Ascending aorta (tissue), 2 donors: ENCODE measurements at regions not wholly inside any gene's neighbourhood (a gene's known extent, or its start where the extent isn't known, plus 50 kb on each side); places are given as distances from the start of the nearest gene placed in this dataset.

ENCODE experiments used
- DNase-seq, 2 donors: peaks; one replicate each; pipeline ENCODE4 v3.0.0-alpha.2; 2019; ENCODE audit warnings: low spot score in 2 of 2
- H3K27ac ChIP-seq, 2 donors: fragments of 200-600 bp; sonication (generic); one replicate each; pipeline ENCODE4 v1.5.1; 2016 to 2017; ENCODE audit warnings: mild to moderate bottlenecking in 1 of 2
- H3K27me3 ChIP-seq: fragments of 200-600 bp; sonication (generic); one replicate; pipeline ENCODE4 v1.5.1; 2017
- H3K36me3 ChIP-seq, 2 donors: fragments of 200-600 bp; sonication (generic); one replicate each; pipeline ENCODE4 v1.5.1; 2016
- H3K4me1 ChIP-seq, 2 donors: fragments of 200-600 bp; sonication (generic); one replicate each; pipeline ENCODE4 v1.5.1; 2016 to 2017; ENCODE audit warnings: mild to moderate bottlenecking in 1 of 2
- H3K4me3 ChIP-seq, 2 donors: fragments of 200-600 bp; sonication (generic); one replicate each; pipeline ENCODE4 v1.5.1; 2016 to 2017; ENCODE audit warnings: mild to moderate bottlenecking in 1 of 2
- H3K9me3 ChIP-seq, 2 donors: fragments of 200-600 bp; sonication (generic); one replicate each; pipeline ENCODE4 v1.5.1; 2016
- CTCF ChIP-seq, 3 experiments: fragments of 200-600 bp in 2 of 3; fragments of 450-650 bp in 1 of 3; sonication (generic) in 2 of 3; IDR thresholded peaks; one replicate each; pipeline ENCODE4 v1.5.1; 2016 to 2019; ENCODE audit warnings: antibody characterized with exemption in 3 of 3, mild to moderate bottlenecking in 1 of 3, moderate library complexity in 1 of 3
- intact Hi-C: fragments of 100-400 bp; cut with DNase I; formaldehyde crosslinking; loops from one replicate; pipeline ENCODE4 v1.15.1; 2023

- intact Hi-C loops = no loop called here
- no peaks in the 10 kb centered on the region for H3K9me3 ChIP-seq
- DNase-seq = no peak
- H3K36me3 ChIP-seq = no peaks in the 10 kb centered on the region
- no peak for TF ChIP-seq CTCF (IDR thresholded peaks at IDR 0.05)
- H3K4me3 ChIP-seq = no peak overlapping the region
- no peak overlapping the region for H3K27ac ChIP-seq
- H3K27me3 ChIP-seq = no peaks in the 10 kb centered on the region
- no peaks in the 10 kb centered on the region for H3K4me1 ChIP-seq
Observed at GRCh38 chr9:87393706-87394230, 103.9 kb upstream of the DAPK1 start.

GRCh38 chr9:87395804-87396479 is 101.7 kb upstream of the DAPK1 start:
- intact Hi-C loops = no loop called here
- Histone ChIP-seq H3K27ac (no peak overlapping the region), H3K27me3 (no peaks in the 10 kb centered on the region), H3K4me1 (no peaks in the 10 kb centered on the region), H3K4me3 (no peak overlapping the region), H3K9me3 (no peaks in the 10 kb centered on the region), H3K36me3 (no peaks in the 10 kb centered on the region)
- no peak for DNase-seq
- TF ChIP-seq CTCF (IDR thresholded peaks at IDR 0.05) = no peak

GRCh38 chr9:87401681-87402080 is 96.0 kb upstream of the DAPK1 start:
- intact Hi-C loops = no loop called here
- no peaks in the 10 kb centered on the region for H3K9me3 ChIP-seq
- H3K36me3 ChIP-seq = no peaks in the 10 kb centered on the region
- H3K4me1 ChIP-seq = no peaks in the 10 kb centered on the region
- no peak overlapping the region for H3K27ac ChIP-seq
- DNase-seq = no peak
- no peak overlapping the region for H3K4me3 ChIP-seq
- TF ChIP-seq CTCF (IDR thresholded peaks at IDR 0.05) = no peak
- H3K27me3 ChIP-seq = no peaks in the 10 kb centered on the region

- H3K4me3 ChIP-seq = no peak overlapping the region
- no peaks in the 10 kb centered on the region for H3K9me3 ChIP-seq
- H3K27me3 ChIP-seq = no peaks in the 10 kb centered on the region
- DNase-seq = no peak
- H3K4me1 ChIP-seq = no peaks in the 10 kb centered on the region
- no peak for TF ChIP-seq CTCF (IDR thresholded peaks at IDR 0.05)
- no peaks in the 10 kb centered on the region for H3K36me3 ChIP-seq
- intact Hi-C loops = no loop called here
- H3K27ac ChIP-seq = no peak overlapping the region
Observed at GRCh38 chr9:87402537-87402936, 95.1 kb upstream of the DAPK1 start.

- TF ChIP-seq CTCF (IDR thresholded peaks at IDR 0.05) = no peak
- no peaks in the 10 kb centered on the region for H3K9me3 ChIP-seq
- H3K4me3 ChIP-seq = no peak overlapping the region
- no peaks in the 10 kb centered on the region for H3K4me1 ChIP-seq
- H3K36me3 ChIP-seq = no peaks in the 10 kb centered on the region
- intact Hi-C loops = no loop called here
- H3K27me3 ChIP-seq = no peaks in the 10 kb centered on the region
- no peak for DNase-seq
- no peak overlapping the region for H3K27ac ChIP-seq
Observed at GRCh38 chr9:87405677-87406542, 91.8 kb upstream of the DAPK1 start.
